Spleen (tissue), 7 donors: ENCODE measurements at regions not wholly inside any gene's neighbourhood (a gene's known extent, or its start where the extent isn't known, plus 50 kb on each side); places are given as distances from the start of the nearest gene placed in this dataset.

ENCODE experiments used
- CTCF ChIP-seq, 11 experiments: fragments of 200-600 bp in 7 of 11; fragments of 450-650 bp in 4 of 11; sonication (generic) in 4 of 11; IDR thresholded peaks in 8 of 11; conservative IDR thresholded peaks in 3 of 11; 1 replicate in 7 of 11; 2 replicates in 4 of 11; pipeline versions ENCODE4 v1.4.0 to v1.8.0; 2016 to 2021; ENCODE audit warnings: antibody characterized with exemption in 11 of 11, inconsistent platforms in 4 of 11, mild to moderate bottlenecking in 1 of 11
- POLR2A ChIP-seq, 3 donors: fragments of 450-650 bp; IDR thresholded peaks; one replicate each; pipeline ENCODE4 v1.5.1; 2017; ENCODE audit warnings: antibody characterized with exemption in 3 of 3, mild to moderate bottlenecking in 1 of 3
- POLR2AphosphoS5 ChIP-seq, 3 donors: sonication (generic); formaldehyde crosslinking; IDR thresholded peaks; one replicate each; pipeline ENCODE4 v1.5.1; 2017; ENCODE audit warnings: antibody characterized with exemption in 3 of 3
- donor health status: DM: no; HTN: no; CAD: no; lungs with moderate emphysema.
- donor health status: DM: no; HTN: no; CAD: no.
- donor health status: DM: no; HTN: no; CAD: no.

DNA sequence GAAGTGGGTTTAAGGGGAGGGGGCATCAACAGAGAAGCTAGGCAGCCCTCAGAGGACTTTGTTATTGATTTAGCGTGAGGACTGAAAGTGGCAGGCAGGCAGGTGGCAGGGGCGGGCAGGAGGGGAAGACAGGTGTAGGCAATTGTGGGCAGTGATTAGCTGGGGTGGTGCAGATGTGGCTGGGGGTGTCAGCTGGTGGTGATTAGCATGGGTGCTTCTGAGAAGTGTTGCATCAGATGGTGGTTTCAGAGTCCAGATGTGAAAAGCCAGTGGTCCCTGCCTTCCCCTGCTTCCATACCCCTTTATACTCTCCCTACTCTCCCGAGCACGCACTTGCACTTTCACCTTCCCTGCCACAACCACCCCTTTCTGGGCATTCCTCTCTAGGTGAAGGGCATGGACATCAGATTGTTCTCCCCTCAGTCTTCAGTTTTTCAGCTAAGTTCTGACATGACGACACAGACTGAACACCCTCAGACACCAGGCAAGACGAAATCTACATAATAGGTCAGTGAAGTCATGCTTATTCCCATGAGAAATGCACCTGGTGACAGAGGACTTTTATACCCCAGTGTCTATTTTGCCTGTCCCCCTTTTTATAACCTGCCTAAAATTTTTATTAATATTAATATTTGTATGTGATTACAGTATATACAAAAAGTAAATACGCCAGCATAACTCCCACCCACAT is 435.7 kb upstream of the CADM1 start:
- TF ChIP-seq CTCF (IDR thresholded peaks at IDR 0.05 in 8 of 11, conservative IDR thresholded peaks at IDR 0.05 in 3 of 11), result no peak
- TF ChIP-seq POLR2A (IDR thresholded peaks at IDR 0.05), result no peak
- TF ChIP-seq POLR2AphosphoS5 (IDR thresholded peaks at IDR 0.05), result no peak
